Stomach (tissue), 8 donors: ENCODE measurements at regions not wholly inside any gene's neighbourhood (a gene's known extent, or its start where the extent isn't known, plus 50 kb on each side); places are given as distances from the start of the nearest gene placed in this dataset.
A peak's percentile ranks its signal among the peaks of the same experiment; 100 is the strongest.

Source experiments
- DNase-seq, 2 donors: peaks; one replicate each; pipeline versions ENCODE4 v3.0.0 to v3.0.0-alpha.2; 2013 to 2019
- H3K27ac ChIP-seq, 5 donors: fragments of 200-600 bp in 4 of 5; sonication (generic) in 4 of 5; one replicate each; pipeline ENCODE4 v1.5.1; 2013 to 2019; ENCODE audit warnings: mild to moderate bottlenecking in 1 of 5, moderate library complexity in 1 of 5
- H3K27me3 ChIP-seq, 3 donors: fragments of 200-600 bp; sonication (generic); one replicate each; pipeline ENCODE4 v1.5.1; 2017 to 2019; ENCODE audit warnings: mixed run types in 1 of 3
- H3K36me3 ChIP-seq, 4 donors: fragments of 200-600 bp; sonication (generic); 1 replicate in 3 of 4; 2 replicates in 1 of 4; pipeline ENCODE4 v1.5.1; 2016 to 2019
- H3K4me1 ChIP-seq, 4 donors: fragments of 200-600 bp; sonication (generic); one replicate each; pipeline ENCODE4 v1.5.1; 2016 to 2019
- H3K4me3 ChIP-seq, 4 donors: fragments of 200-600 bp; sonication (generic) in 3 of 4; one replicate each; pipeline ENCODE4 v1.5.1; 2016 to 2019; ENCODE audit warnings: mild to moderate bottlenecking in 1 of 4
- H3K9me3 ChIP-seq, 4 donors: fragments of 200-600 bp; sonication (generic); one replicate each; pipeline ENCODE4 v1.5.1; 2016 to 2019
- CTCF ChIP-seq, 7 experiments: fragments of 450-650 bp in 4 of 7; fragments of 200-600 bp in 3 of 7; sonication (generic) in 3 of 7; IDR thresholded peaks; one replicate each; pipeline ENCODE4 v1.5.1; 2016 to 2019; ENCODE audit warnings: antibody characterized with exemption in 7 of 7, control low read depth in 2 of 7, mild to moderate bottlenecking in 1 of 7
- EP300 ChIP-seq: sonication (generic); formaldehyde crosslinking; IDR thresholded peaks from one replicate; pipeline ENCODE4 v1.6.1; 2017; ENCODE audit warnings: antibody characterized with exemption
- POLR2A ChIP-seq, 4 donors: fragments of 450-650 bp; IDR thresholded peaks; one replicate each; pipeline ENCODE4 v1.6.1; 2016; ENCODE audit warnings: antibody characterized with exemption in 4 of 4, control low read depth in 2 of 4, mild to moderate bottlenecking in 1 of 4, moderate library complexity in 1 of 4
- POLR2AphosphoS5 ChIP-seq, 3 donors: sonication (generic); formaldehyde crosslinking; IDR thresholded peaks; one replicate each; pipeline ENCODE4 v1.6.1; 2016; ENCODE audit warnings: antibody characterized with exemption in 3 of 3
- WGBS, 5 donors: extraction: QIAGEN DNeasy Blood & Tissue Kit in 3 of 5; methylation state at CpG; one replicate each; pipeline versions ENCODE4 v1.1.5 to v1.1.7; 2013 to 2018; 5-methylcytosine and 5-hydroxymethylcytosine counted together
- intact Hi-C: fragments of 100-400 bp; cut with DNase I; formaldehyde crosslinking; loops from one replicate; pipeline ENCODE4 v1.15.1; 2023; ENCODE audit warnings: low total_unique reads
- donor health status: healthy with polysubstance abuse.
- donor health status: Bipolar disorder and iron deficiency.
- donor health status: healthy.

DNA sequence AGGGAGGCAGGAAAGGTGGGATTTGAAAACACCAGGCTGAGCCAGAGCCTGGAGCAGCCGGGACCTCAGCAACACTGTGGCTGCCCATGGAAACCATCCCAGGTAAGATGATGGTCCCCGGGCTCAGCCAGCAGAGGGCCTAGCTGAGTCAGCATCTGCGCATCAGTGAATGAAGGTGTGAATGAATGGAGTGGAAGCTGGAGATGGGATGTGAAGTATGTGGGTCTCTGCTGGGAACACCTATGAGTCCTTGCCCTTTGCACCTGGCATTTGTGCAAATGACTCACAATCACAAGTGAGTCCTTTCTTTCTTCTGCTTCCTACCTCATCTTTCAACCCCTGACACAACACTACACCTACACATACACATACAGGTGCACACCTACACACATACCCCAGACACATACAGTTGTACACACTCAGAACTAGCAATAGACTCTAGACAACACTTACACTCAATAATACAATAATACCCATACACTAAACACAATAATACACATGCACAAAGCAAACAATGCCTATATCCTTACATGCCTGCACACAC lies 62.8 kb upstream of the PRDM11 start:
- intact Hi-C loops = no loop called here
- Histone ChIP-seq H3K36me3 (no peaks in the 10 kb centered on the region), H3K27ac (no peak overlapping the region), H3K27me3 (peaks cover 0 to 19% (median 0%) of the 10 kb centered on the region in 3 donors), H3K9me3 (no peaks in the 10 kb centered on the region), H3K4me3 (no peak overlapping the region), H3K4me1 (peaks cover 0 to 39% (median 17%) of the 10 kb centered on the region in 4 donors)
- 27 to 42% (median 32%) methylated on average over 3 of the region's 3 CpGs for WGBS, 5 donors
- DNase-seq = peak in 1 of 2 donors; percentile 41
- no peak for TF ChIP-seq POLR2A (IDR thresholded peaks at IDR 0.05)
- TF ChIP-seq EP300 = no peak
- TF ChIP-seq CTCF (IDR thresholded peaks at IDR 0.05) = peak in 1 of 7 experiments; percentile 21
- no peak for TF ChIP-seq POLR2AphosphoS5 (IDR thresholded peaks at IDR 0.05)

GRCh38 chr11:45085646-45086501 lies 60.6 kb upstream of the PRDM11 start:
- Histone ChIP-seq H3K36me3 (no peaks in the 10 kb centered on the region), H3K4me1 (peaks cover 0 to 21% (median 14%) of the 10 kb centered on the region in 4 donors), H3K9me3 (no peaks in the 10 kb centered on the region), H3K4me3 (no peak overlapping the region), H3K27ac (no peak overlapping the region), H3K27me3 (peaks cover 0 to 19% (median 0%) of the 10 kb centered on the region in 3 donors)
- DNase-seq = no peak
- WGBS, 5 donors = 57 to 74% (median 60%) methylated on average over 11 of the region's 11 CpGs
- intact Hi-C loops = no loop called here
- TF ChIP-seq CTCF (IDR thresholded peaks at IDR 0.05) = no peak
- TF ChIP-seq EP300 = no peak
- no peak for TF ChIP-seq POLR2A (IDR thresholded peaks at IDR 0.05)
- no peak for TF ChIP-seq POLR2AphosphoS5 (IDR thresholded peaks at IDR 0.05)

- Histone ChIP-seq H3K4me3 (no peak overlapping the region), H3K27me3 (peaks cover 0 to 19% (median 0%) of the 10 kb centered on the region in 3 donors), H3K4me1 (peaks cover 0 to 23% (median 15%) of the 10 kb centered on the region in 4 donors), H3K9me3 (no peaks in the 10 kb centered on the region), H3K36me3 (no peaks in the 10 kb centered on the region), H3K27ac (peak overlapping the region in 1 of 5 donors; percentile 35)
- no peak for TF ChIP-seq POLR2A (IDR thresholded peaks at IDR 0.05)
- no peak for TF ChIP-seq EP300
- no peak for TF ChIP-seq POLR2AphosphoS5 (IDR thresholded peaks at IDR 0.05)
- no peak for TF ChIP-seq CTCF (IDR thresholded peaks at IDR 0.05)
- intact Hi-C loops = no loop called here
- 81 to 92% (median 84%) methylated on average over 5 of the region's 5 CpGs for WGBS, 5 donors
- DNase-seq = no peak
These were observed 59.9 kb upstream of the PRDM11 start for GRCh38 chr11:45086526-45086925.

DNA sequence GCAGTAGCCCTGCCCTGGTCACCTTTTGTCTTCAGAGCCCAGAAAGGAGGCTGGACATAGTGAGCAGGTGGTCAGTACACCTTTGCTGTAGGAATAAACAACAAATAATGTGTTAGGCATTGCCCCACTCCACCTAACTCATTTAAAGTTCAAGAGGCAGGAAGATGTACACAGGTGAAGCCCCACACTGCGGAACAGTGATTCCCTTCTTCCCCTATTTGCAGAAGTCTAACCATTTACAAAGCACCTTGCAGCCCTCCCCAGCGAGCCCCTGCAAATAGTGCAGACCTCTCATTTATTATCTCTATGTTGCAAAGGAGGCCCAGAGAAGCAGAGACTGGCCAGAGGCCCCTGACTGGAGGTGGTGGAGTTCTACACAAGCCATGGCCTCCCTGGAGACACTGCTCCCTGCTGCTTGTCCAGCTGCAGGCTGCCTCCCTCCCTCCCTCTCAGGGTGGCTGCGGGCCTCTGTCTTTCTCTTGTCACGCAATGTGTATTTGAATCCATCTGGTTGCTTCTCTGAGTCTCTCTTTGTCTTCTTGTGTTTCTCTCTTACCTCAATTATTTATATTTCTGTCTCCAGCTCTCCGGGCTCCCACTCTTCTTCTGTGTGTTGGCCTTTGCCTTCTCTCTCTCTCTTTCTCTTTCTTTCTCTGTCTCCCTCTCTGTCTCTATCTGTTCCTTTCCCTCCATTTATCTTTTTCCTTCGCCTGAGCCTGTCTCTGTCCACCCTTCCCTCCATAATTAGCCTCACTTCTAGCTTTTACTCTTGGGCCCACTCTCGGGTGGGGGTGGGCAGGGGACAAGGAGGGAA lies 59.1 kb upstream of the PRDM11 start:
- Histone ChIP-seq H3K27me3 (peaks cover 0 to 11% (median 0%) of the 10 kb centered on the region in 3 donors), H3K36me3 (no peaks in the 10 kb centered on the region), H3K27ac (peak overlapping the region in 3 of 5 donors; percentile 35 to 78 (median 55)), H3K9me3 (no peaks in the 10 kb centered on the region), H3K4me3 (no peak overlapping the region), H3K4me1 (peaks cover 0 to 31% (median 19%) of the 10 kb centered on the region in 4 donors)
- WGBS, 5 donors = 67 to 77% (median 72%) methylated on average over 7 of the region's 7 CpGs
- TF ChIP-seq CTCF (IDR thresholded peaks at IDR 0.05) = no peak
- no peak for TF ChIP-seq POLR2A (IDR thresholded peaks at IDR 0.05)
- TF ChIP-seq EP300 = no peak
- TF ChIP-seq POLR2AphosphoS5 (IDR thresholded peaks at IDR 0.05) = no peak
- DNase-seq = peak in 1 of 2 donors; percentile 64
- intact Hi-C loops = no loop called here
